ENCODE measurements at regions not wholly inside any gene's neighbourhood (a gene's known extent, or its start where the extent isn't known, plus 50 kb on each side); places are given as distances from the start of the nearest gene placed in this dataset.

DNA sequence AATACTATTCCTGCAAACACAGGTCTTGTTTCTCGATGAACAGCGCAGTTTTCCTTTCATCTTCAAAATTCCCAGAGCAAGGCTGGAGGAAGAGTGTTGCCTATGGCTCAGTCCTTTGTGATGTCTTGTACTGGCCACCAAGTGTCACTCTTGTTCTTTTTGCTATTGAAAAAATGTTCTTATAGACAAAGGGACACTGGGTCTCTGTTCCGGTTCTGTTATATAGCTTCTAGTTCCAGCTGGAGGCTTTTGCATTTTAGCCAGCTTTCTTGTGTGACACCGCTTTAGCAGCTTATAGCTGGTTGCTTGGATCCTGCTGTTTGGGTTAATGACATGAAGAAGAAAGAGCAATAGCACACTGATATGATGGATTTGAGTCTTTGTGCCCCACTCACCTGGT, 343.7 kb upstream of the KCNN2 start:
- no peaks in the 10 kb centered on the region for H3K4me1 ChIP-seq (ENCODE audit: control insufficient read depth in 2 of 2, insufficient read depth in 2 of 2, low read length in 2 of 2)

DNA sequence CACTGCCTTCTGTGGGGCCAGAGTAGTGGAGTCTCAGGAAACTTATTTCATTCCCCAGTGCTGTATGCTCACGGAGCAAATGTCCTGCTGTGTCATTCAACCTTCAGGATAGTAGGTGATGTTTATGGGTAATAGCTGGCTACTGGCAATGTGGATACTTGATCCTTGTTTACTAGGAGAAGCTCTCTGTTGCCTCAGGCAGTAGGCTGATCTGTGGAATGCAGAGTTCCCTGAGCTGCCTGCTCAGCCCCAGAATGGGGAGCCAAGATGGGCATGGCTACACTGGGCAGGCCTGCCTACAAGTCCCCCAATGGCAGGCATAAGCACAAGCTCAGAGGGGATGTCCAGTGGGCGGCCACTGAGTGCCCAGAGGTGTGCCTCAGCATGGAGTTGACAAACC, 323.1 kb upstream of the KCNN2 start:
- no peak overlapping the region for H3K9ac ChIP-seq (ENCODE audit: low read length)
- Mint-ChIP-seq H3K27ac (no peak overlapping the region), H3K27me3 (no peaks in the 10 kb centered on the region), H3K4me1 (no peaks in the 10 kb centered on the region), H3K4me3 (no peak overlapping the region), H3K9me3 (ENCODE audit: insufficient read depth) (peaks cover 5% of the 10 kb centered on the region)
- no peak overlapping the region for H3K4me2 ChIP-seq (replicated peaks; ENCODE audit: low read depth, low read length, poor library complexity, severe bottlenecking)
- POLR2A ChIA-PET = no interaction called here
- H3K79me2 ChIP-seq (ENCODE audit: control insufficient read depth, insufficient read depth, low read length) = no peaks in the 10 kb centered on the region
- TF ChIP-seq EZH2 (IDR thresholded peaks at IDR 0.05; ENCODE audit: borderline replicate concordance, insufficient read depth, low read depth, low read length, poor library complexity, severe bottlenecking) = no peak
- TF ChIP-seq, protein P1, sequence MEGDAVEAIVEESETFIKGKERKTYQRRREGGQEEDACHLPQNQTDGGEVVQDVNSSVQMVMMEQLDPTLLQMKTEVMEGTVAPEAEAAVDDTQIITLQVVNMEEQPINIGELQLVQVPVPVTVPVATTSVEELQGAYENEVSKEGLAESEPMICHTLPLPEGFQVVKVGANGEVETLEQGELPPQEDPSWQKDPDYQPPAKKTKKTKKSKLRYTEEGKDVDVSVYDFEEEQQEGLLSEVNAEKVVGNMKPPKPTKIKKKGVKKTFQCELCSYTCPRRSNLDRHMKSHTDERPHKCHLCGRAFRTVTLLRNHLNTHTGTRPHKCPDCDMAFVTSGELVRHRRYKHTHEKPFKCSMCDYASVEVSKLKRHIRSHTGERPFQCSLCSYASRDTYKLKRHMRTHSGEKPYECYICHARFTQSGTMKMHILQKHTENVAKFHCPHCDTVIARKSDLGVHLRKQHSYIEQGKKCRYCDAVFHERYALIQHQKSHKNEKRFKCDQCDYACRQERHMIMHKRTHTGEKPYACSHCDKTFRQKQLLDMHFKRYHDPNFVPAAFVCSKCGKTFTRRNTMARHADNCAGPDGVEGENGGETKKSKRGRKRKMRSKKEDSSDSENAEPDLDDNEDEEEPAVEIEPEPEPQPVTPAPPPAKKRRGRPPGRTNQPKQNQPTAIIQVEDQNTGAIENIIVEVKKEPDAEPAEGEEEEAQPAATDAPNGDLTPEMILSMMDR (IDR thresholded peaks at IDR 0.05) = no peak
- no peaks in the 10 kb centered on the region for H4K20me1 ChIP-seq (ENCODE audit: control insufficient read depth, insufficient read depth, low read length, poor library complexity, severe bottlenecking)
- H3K36me3 ChIP-seq (replicated peaks in 1 of 2; ENCODE audit: control extremely low read depth in 1 of 2, control insufficient read depth in 1 of 2, extremely low read depth in 1 of 2, insufficient read depth in 2 of 2, low read length in 1 of 2) = no peaks in the 10 kb centered on the region
- WGBS (ENCODE audit: insufficient coverage) = 88% methylated on average over 1 of the region's 2 CpGs
- peaks cover 0 to 11% (median 0%) of the 10 kb centered on the region in 3 donors for H3K9me3 ChIP-seq (ENCODE audit: control extremely low read depth in 1 of 3, control insufficient read depth in 2 of 3, insufficient read depth in 1 of 3, low read length in 2 of 3)
- no peak overlapping the region for H3K27ac ChIP-seq (ENCODE audit: low read length in 2 of 2)
- no peaks in the 10 kb centered on the region for H3K27me3 ChIP-seq (replicated peaks in 1 of 4; ENCODE audit: control extremely low read depth in 1 of 4, control insufficient read depth in 3 of 4, insufficient read depth in 4 of 4, low read length in 3 of 4)
- no peak for DNase-seq
- intact Hi-C loops (cut with micrococcal nuclease) = no loop called here
- no peak overlapping the region for H2AFZ ChIP-seq (ENCODE audit: insufficient read depth, low read depth, low read length, poor library complexity, severe bottlenecking)
- no peaks in the 10 kb centered on the region for H3K4me1 ChIP-seq (ENCODE audit: control insufficient read depth in 2 of 2, insufficient read depth in 2 of 2, low read length in 2 of 2)
- no peak overlapping the region for H3K4me3 ChIP-seq (ENCODE audit: control extremely low read depth in 1 of 5, extremely low read depth in 1 of 5, insufficient read depth in 1 of 5, low read depth in 2 of 5, low read length in 4 of 5)
- no peak for ATAC-seq (ENCODE audit: low read depth)
- CTCF ChIA-PET = no interaction called here

More for the DNA sequence above, 343.7 kb upstream of the KCNN2 start:
- no peak overlapping the region for H2AFZ ChIP-seq (ENCODE audit: insufficient read depth, low read depth, low read length, poor library complexity, severe bottlenecking)
- H3K4me2 ChIP-seq (replicated peaks; ENCODE audit: low read depth, low read length, poor library complexity, severe bottlenecking) = no peak overlapping the region
- Mint-ChIP-seq H3K27ac (no peak overlapping the region), H3K27me3 (no peaks in the 10 kb centered on the region), H3K4me3 (no peak overlapping the region), H3K4me1 (no peaks in the 10 kb centered on the region), H3K9me3 (ENCODE audit: insufficient read depth) (peaks cover 2% of the 10 kb centered on the region)
- WGBS (ENCODE audit: insufficient coverage) = 65% methylated on average over 2 of the region's 4 CpGs
- H3K9ac ChIP-seq (ENCODE audit: low read length) = no peak overlapping the region
- ChIA-PET POLR2A (no interaction called here), CTCF (no interaction called here)
- H4K20me1 ChIP-seq (ENCODE audit: control insufficient read depth, insufficient read depth, low read length, poor library complexity, severe bottlenecking) = no peaks in the 10 kb centered on the region
- intact Hi-C loops (cut with micrococcal nuclease) = no loop called here
- H3K9me3 ChIP-seq (ENCODE audit: control extremely low read depth in 1 of 3, control insufficient read depth in 2 of 3, insufficient read depth in 1 of 3, low read length in 2 of 3) = peaks cover 0 to 10% (median 0%) of the 10 kb centered on the region in 3 donors
- no peak for TF ChIP-seq EZH2 (IDR thresholded peaks at IDR 0.05; ENCODE audit: borderline replicate concordance, insufficient read depth, low read depth, low read length, poor library complexity, severe bottlenecking)
- TF ChIP-seq, protein P1 (IDR thresholded peaks at IDR 0.05) = no peak
- H3K4me3 ChIP-seq (ENCODE audit: control extremely low read depth in 1 of 5, extremely low read depth in 1 of 5, insufficient read depth in 1 of 5, low read depth in 2 of 5, low read length in 4 of 5) = no peak overlapping the region
- DNase-seq (no peak), ATAC-seq (ENCODE audit: low read depth) (no peak)
- no peaks in the 10 kb centered on the region for H3K79me2 ChIP-seq (ENCODE audit: control insufficient read depth, insufficient read depth, low read length)
- no peaks in the 10 kb centered on the region for H3K36me3 ChIP-seq (replicated peaks in 1 of 2; ENCODE audit: control extremely low read depth in 1 of 2, control insufficient read depth in 1 of 2, extremely low read depth in 1 of 2, insufficient read depth in 2 of 2, low read length in 1 of 2)
- no peak overlapping the region for H3K27ac ChIP-seq (ENCODE audit: low read length in 2 of 2)
- H3K27me3 ChIP-seq (replicated peaks in 1 of 4; ENCODE audit: control extremely low read depth in 1 of 4, control insufficient read depth in 3 of 4, insufficient read depth in 4 of 4, low read length in 3 of 4) = no peaks in the 10 kb centered on the region

Data from B cell (primary cell).